ENCODE measurements at regions not wholly inside any gene's neighbourhood (a gene's known extent, or its start where the extent isn't known, plus 50 kb on each side); places are given as distances from the start of the nearest gene placed in this dataset.

DNA sequence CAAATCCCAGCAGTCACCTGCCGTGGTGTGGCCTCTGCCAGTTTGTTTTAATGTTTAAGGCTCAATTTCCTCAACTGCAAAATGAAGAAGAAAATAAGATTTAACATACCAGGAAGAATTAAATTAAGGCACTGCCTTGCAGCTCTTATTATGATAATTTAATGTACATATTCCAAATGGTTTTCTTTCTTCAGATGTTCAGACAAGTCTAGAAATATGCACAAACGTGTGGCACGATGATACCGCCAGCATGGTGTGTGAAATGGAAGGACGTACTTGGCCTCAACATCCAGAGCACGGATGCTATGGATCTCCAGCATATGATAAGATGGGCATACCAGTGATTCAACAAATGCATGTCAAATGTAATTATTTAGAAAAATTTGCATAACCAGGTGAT, 959.4 kb upstream of the TMEM132C start:
- TF ChIP-seq, protein P1, sequence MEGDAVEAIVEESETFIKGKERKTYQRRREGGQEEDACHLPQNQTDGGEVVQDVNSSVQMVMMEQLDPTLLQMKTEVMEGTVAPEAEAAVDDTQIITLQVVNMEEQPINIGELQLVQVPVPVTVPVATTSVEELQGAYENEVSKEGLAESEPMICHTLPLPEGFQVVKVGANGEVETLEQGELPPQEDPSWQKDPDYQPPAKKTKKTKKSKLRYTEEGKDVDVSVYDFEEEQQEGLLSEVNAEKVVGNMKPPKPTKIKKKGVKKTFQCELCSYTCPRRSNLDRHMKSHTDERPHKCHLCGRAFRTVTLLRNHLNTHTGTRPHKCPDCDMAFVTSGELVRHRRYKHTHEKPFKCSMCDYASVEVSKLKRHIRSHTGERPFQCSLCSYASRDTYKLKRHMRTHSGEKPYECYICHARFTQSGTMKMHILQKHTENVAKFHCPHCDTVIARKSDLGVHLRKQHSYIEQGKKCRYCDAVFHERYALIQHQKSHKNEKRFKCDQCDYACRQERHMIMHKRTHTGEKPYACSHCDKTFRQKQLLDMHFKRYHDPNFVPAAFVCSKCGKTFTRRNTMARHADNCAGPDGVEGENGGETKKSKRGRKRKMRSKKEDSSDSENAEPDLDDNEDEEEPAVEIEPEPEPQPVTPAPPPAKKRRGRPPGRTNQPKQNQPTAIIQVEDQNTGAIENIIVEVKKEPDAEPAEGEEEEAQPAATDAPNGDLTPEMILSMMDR (conservative IDR thresholded peaks at IDR 0.05; ENCODE audit: low read depth, low read length) = no peak
- no peak overlapping the region for H3K4me3 ChIP-seq (ENCODE audit: low read depth, low read length)
- DNase-seq (ENCODE audit: low read depth) = no peak

DNA sequence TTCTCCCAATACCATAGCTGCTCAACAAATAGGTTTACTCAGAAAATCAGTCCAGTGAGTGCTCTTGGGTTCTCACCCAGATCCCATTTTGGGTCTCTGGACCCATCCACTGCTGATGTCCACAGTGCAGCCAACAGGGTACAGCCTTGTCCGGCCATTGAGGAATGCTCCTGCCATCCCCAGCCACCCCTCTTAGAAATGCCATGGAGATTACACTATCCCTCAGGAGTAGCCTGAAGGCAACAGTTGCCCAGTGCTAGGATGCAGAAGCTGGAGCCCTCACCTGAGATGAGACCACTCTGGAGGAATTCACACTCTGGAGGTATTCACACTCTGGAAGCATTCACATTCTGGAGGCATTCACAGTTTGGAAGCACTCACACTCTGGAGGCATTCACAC, 958.8 kb upstream of the TMEM132C start:
- no peak overlapping the region for H3K4me3 ChIP-seq (ENCODE audit: low read depth, low read length)
- DNase-seq (ENCODE audit: low read depth) = no peak
- TF ChIP-seq, protein P1 (conservative IDR thresholded peaks at IDR 0.05; ENCODE audit: low read depth, low read length) = no peak

DNA sequence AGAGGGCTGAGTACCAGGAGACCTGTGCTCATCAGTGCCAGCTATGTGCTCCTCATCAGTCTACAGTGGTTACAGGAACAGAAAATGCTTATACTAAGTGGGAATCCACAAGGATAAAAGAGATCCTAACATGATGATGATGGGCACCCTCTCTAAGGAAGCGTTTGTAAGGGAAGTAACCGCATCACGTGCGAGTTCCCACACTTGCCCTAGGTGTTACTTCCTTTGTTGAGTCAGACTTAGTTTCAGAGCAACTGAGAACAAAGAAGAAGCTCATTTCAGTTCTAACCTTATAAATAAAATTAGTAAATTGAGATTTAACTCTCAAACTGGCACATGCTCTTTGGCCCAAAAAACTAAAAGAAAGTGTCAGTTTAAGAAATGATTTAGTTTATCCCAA, 956.4 kb upstream of the TMEM132C start:
- no peak for DNase-seq (ENCODE audit: low read depth)
- no peak overlapping the region for H3K4me3 ChIP-seq (ENCODE audit: low read depth, low read length)
- TF ChIP-seq, protein P1 (conservative IDR thresholded peaks at IDR 0.05; ENCODE audit: low read depth, low read length) = no peak

GRCh38 chr12:127311720-127312364, 955.1 kb upstream of the TMEM132C start:
- H3K4me3 ChIP-seq (ENCODE audit: low read depth, low read length) = no peak overlapping the region
- TF ChIP-seq, protein P1 (conservative IDR thresholded peaks at IDR 0.05; ENCODE audit: low read depth, low read length) = no peak
- no peak for DNase-seq (ENCODE audit: low read depth)

GRCh38 chr12:127324681-127325080, 942.3 kb upstream of the TMEM132C start:
- H3K4me3 ChIP-seq (ENCODE audit: low read depth, low read length) = no peak overlapping the region
- no peak for DNase-seq (ENCODE audit: low read depth)
- TF ChIP-seq, protein P1 (conservative IDR thresholded peaks at IDR 0.05; ENCODE audit: low read depth, low read length) = no peak

- no peak for DNase-seq (ENCODE audit: low read depth)
- TF ChIP-seq, protein P1 (conservative IDR thresholded peaks at IDR 0.05; ENCODE audit: low read depth, low read length) = no peak
- no peak overlapping the region for H3K4me3 ChIP-seq (ENCODE audit: low read depth, low read length)
These were observed 939.0 kb upstream of the TMEM132C start for GRCh38 chr12:127327986-127328385.

- no peak overlapping the region for H3K4me3 ChIP-seq (ENCODE audit: low read depth, low read length)
- DNase-seq (ENCODE audit: low read depth) = no peak
- TF ChIP-seq, protein P1 (conservative IDR thresholded peaks at IDR 0.05; ENCODE audit: low read depth, low read length) = no peak
These were observed 938.1 kb upstream of the TMEM132C start for GRCh38 chr12:127328867-127329266.
